ENCODE measurements at regions not wholly inside any gene's neighbourhood (a gene's known extent, or its start where the extent isn't known, plus 50 kb on each side); places are given as distances from the start of the nearest gene placed in this dataset.

DNA sequence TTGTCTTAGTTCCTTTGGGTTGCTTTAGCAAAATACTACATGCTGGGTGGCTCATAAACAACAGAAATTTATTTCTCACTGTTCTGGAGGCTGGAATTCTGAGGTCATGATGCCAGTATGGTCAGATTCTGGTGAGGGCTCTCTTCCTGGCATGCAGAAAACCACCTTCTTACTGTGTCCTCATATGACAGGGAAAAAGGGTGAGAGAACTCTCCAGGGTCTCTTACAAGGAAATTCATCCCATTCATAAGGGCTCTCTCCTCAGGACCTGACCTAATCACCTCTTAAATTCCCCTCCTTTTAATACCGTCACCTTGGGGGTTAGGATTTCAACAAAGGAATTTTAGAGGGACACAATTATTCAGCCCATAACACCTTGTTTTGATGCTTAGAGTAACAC lies 243.1 kb upstream of the TNP1 start:
- no peak for DNase-seq

DNA sequence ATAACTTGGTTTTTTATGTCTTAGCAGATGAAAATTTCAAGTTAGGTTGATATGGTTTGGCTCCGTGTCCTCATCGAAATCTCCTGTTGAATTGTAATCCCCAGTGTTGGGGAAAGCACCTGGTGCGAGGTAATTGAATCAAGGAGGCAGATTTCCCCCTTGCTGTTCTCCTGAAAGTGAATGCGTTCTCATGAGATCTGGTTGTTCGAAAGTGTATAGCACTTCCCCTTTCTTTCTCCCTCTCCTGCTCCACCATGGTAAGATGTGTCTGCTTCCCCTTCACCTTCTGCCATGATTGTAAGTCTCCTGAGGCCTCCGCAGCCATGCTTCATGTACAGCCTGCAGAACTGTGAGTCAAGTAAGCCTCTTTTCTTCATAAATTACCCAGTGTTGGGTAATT lies 242.1 kb upstream of the TNP1 start:
- DNase-seq: no peak

DNA sequence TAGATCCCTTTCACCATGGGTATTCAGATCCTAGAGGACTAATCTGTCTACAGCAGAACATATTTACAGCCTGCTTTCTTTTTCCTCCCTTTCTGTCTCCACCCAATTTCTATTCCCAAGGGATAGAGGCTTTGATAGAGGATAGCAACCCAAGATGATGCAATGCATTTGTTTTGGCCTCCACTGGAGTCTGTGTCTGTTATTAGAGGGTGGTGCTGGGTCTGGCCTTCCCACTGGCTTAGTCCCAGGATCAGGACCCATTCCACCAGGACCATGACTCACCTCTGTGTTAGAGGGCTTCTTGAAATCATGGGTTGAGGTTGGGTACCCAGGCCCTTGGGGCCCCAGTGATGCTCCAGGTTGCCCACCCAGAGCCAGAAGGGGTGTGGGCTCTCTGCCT lies 239.7 kb upstream of the TNP1 start:
- DNase-seq: no peak

DNA sequence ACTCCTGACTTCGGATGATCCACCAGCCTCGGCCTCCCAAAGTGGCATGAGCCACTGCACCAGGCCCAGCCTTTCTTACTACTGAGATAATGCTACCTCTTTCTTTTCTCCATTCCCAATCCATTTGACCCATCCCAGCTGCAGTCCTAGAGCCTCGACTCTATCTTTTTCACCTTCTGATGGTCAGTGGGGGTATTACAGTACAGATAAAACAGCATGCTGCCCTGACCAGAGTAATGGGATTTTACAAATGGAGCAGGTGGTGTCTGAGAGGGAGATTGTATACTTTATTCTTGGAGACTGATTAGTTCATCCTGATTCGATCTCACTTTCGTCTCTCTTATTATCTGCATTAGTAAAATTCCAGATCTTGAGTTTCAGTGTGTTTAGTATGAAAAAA lies 238.6 kb upstream of the TNP1 start:
- no peak for DNase-seq

DNA sequence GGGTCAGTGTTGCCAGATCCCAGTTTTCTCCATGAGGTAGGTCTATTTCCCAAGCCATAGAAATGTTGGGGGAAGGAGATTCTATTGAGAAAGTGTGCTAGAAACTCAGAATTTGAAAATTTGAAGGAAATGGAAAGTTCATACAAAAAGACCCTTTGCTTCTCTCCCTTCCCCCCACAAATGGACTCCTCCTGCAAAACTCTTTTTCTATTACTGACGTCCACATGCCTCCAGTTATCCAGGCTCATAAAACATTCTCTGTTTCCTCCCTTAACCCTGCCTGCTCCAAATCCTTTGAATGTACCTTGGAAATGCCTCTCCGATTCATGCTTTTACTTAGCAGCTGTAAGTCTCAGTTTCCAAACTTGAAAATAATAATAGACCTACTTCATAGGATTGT lies 237.5 kb upstream of the TNP1 start:
- DNase-seq: no peak

DNA sequence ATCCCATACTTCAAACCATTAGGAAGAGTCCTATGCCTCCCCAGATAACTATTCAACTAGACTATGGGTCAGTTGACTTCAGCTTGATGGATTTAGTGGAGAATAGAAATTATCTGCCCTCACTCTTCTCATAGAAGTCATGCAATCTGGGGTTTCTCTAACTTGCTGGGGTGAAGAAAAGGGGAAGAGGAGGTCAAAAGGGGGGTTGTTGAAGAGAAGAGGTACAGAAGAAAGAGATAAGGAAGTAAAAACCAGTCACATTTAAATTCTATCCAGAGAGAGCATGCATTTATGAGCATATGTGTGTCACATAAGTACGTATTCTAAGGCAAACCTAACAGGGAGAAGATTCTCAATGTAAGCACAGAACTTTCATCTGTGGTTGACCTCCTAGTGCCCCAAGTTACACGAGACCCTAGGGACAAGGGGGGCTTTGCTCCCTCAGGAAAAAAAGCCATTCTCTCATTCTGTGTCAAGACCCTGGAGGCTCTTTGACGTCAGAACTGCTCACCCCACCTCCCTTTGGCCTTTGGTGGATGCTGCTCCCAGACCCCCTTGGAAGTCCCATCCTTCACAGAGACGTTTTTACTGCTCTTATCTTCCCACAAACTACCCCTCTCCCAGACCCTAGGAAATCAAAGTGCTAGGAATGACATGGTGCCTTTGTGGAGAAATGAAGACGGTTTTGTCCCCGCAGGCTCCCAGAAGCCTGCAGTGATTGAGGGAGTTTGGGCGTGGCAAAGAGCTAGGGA lies 236.8 kb upstream of the TNP1 start:
- no peak for DNase-seq

DNA sequence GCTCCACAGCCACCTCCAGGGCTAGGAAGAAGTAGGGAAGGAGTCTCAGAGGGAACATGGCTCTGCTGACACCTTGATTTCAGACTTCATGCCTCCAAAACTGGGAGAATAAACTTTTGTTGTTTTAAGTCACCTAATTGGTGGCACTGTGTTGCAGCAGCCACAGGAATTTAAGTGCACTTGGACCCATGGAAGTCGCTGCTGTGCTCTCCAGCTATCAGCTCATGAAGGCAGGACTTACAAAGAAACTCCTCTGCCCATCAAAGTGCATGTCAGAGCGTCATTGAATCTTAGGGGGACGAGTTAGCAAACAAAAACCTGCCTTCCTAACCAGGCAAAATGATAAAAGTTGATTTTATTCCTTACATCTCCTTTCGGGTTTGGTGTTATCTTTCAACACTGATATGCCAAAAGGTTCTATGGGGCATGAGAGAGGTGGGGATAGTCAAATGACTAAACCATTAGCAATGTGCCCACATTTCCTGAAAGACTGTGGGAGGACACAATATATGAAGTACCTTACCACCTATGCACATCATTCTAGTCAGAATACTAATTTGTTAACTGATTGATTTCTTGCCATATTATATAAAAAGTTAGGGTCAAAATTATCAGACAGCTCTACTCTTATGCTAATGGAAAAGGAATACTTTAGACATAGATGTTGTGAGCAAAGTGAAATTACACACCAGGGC lies 235.8 kb upstream of the TNP1 start:
- DNase-seq: no peak

DNA sequence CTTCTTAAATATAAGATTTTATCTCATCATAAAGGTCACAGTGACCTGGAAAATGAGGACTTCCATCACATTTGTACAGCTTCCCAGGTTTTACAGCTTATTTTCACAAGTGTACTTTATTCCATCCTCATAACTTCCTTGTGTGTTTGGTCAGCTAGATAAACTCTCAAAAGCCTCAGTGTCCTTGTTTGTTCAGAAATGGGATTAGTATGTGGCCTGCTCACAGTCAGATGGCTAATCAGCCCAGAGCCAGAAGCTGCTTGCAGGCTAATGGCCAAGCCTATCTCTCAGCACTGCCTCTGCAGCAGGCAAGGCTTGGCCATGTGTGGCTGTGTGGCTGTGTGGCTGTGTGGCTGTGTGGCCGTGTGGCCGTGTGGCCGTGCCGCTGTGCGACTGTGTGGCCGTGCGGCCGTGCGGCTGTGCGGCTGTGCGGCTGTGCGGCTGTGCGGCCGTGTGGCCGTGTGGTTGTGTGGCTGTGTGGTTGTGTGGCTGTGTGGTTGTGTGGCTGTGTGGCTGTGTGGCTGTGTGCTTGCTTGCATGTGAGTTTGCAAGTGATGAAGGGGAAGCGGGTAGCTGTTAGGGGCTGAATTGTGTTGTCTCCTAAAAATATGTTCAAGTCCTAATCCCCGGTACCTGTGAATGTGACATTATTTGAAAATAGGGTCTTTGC lies 233.0 kb upstream of the TNP1 start:
- no peak for DNase-seq

DNA sequence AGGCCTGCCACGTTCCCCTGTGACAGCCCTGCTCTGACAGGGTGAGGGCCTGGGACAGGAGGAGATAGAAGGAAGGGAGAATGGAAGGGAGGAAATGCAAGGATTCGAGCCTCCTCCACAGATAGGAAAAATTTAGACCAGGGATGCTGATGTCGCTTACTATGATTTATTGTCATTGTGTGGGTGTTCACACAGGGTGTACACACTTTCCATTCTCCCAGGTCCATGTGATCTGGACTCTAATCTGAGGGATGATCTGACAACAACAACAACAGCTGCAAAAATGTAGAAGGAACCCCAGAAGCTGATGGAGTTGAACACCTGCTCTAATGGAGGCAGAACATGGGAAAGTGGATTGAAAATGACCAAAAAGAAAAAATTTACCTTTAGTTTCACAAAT lies 231.7 kb upstream of the TNP1 start:
- DNase-seq: no peak

DNA sequence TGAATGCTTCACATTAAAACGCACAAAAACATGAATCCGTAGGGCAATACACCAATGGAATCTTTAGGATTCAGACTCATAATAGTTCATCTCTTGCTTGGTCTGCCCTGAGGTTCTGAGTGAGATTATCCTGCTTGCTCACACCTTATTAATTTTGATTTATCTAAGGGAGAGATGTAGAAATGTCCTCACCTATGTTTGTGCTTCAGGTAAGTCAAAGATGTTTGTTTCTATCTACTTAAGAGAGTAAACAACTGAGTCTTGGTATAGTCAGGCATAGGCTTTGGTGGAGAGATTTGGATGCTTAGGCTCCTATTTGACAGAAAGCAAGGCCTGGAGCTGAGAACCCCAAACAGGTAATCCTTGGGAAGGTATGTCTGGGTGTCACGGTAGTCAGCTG lies 231.0 kb upstream of the TNP1 start:
- no peak for DNase-seq

DNA sequence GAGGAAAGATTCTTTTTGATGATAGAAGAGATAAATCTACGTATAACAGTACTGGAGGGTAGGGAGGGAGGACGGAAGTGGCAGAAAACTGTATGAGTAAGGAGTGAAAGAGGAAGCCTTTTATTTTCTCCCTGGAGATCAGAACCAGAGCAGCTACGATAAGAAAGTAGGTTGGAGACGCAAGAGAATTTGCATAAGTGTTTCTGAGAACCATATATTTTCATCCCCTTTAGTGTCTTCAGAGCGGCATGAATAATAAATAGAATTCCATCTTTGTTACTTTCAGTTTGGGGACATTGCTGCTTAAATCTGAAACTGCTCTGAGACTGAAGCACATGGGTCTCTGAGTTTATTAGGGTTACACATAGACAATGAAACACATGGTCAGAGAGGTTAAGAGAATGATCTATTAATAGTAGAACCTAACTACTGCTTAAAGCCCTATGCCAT lies 230.2 kb upstream of the TNP1 start:
- DNase-seq: no peak

DNA sequence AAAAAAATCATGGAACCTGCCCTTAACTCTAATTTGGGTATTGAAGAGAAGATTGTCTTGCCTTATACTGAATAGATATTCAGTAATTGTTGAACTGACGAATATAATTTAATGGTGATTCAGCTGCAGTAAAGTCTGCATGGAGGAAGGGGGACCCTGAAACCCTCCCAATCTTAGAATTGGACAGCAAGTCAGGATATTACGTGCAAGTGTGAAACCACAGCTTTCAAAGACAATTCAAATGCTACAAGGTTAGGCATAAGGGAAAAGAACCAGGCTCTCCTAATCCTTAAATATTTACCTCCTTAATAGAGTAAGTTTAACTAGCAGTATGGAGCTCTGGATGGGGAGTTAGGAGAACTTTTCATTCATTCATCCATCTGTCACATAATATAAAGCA lies 226.9 kb upstream of the TNP1 start:
- no peak for DNase-seq

DNA sequence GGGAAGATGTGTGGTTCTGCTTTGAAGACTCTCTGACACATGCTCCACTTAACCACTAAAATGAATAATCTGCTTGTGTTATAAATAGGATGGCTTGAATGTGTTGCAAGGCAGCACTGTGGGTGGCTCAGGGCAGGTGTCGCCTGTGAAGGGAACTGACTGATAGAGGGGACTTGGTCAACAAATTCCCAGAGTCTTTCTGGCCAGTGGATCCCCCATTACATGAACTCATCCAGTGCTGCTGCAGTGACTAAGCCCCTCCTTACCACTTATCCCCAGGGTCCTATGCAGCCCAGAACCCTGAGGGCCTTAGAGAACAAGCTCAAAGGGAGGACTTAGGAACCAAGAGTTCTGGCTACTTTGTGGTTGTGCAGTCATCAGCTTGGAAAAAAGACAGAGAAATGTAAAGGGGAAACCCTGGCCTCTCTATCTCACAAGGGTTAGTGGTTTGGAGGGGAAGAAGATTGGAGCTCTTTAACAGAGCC lies 226.2 kb upstream of the TNP1 start:
- no peak for DNase-seq

DNA sequence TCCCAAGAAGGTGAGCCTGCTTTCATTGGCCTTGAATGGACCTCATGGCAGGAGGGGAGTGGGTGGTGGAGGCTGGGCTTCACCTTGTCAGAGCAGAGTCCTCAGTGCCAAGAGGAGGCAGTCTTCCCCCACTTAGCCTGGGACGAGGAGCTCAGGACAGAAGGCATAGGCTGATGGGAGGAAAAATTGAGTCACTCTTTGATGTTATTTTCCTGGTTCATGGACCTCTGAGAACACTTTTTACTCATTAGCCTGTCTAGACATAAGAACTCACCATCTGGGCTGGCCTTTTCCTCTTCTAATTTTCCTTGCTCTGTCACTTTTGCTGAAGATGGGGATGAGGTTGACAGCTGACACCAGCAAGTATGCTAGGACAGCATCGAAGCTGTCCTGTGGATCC lies 225.7 kb upstream of the TNP1 start:
- DNase-seq: no peak

DNA sequence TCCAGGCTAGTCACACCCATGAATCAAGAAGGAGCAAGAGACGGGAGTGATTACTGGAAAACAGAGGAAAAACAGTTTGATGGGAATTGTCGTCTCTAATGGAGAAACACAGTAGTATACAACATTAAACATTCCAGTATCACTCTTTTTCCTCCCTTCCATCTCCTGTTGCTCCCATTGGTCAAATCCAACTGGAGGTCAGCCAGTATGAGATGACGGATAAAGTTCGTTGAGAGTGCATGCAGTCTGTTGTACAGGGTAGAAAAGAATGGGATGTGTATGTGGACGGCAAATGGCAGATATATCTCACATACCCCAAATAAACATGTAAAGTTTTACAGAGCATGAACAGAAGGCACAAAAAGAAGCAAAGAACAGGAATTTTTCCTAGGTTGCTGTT lies 221.9 kb upstream of the TNP1 start:
- no peak for DNase-seq

DNA sequence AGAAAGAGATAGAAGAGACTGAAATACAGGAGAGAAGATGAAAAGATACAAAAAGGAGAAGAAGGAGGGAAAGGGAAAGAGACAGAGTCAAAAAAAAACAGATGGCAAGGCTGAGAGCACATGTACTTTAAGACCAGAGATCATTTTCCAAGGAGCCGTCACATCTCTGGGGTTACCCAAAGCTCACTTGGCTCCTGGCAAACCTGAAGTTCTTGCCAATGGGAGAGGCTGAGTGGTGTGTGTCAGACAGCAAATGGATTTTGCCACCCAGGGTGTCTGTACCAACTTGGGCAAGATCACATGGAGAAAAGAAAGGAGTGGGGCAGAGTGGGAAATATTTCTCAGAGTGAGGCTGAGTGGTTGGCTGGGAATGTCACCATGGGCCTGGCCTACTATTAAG lies 219.3 kb upstream of the TNP1 start:
- DNase-seq: no peak

DNA sequence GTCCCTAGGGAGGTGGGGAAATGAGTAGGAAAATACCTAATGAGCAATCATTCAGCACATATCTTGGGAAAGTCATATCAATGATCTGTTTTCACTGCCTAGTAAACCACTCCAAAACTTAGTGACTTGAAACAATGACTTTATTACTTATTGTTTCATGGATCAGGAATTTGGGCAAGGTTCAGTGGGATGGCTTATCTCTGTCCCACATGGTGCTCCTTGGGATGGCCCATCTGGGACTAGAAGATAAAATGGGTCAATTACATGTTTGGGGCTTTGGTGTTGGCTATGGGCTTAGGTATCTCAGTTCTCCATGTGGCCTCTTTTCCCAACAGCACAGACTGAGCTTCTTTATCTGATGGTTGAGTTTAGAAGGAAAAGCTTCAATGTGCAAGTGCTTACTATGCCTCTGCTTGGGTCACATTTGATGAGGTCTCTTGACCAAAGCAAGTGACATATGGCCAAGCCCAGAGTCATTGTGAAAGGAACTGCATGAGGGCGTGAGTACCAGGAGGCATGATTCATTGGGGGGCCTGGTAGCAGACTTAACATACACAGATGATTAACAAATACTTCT lies 218.1 kb upstream of the TNP1 start:
- DNase-seq: no peak

DNA sequence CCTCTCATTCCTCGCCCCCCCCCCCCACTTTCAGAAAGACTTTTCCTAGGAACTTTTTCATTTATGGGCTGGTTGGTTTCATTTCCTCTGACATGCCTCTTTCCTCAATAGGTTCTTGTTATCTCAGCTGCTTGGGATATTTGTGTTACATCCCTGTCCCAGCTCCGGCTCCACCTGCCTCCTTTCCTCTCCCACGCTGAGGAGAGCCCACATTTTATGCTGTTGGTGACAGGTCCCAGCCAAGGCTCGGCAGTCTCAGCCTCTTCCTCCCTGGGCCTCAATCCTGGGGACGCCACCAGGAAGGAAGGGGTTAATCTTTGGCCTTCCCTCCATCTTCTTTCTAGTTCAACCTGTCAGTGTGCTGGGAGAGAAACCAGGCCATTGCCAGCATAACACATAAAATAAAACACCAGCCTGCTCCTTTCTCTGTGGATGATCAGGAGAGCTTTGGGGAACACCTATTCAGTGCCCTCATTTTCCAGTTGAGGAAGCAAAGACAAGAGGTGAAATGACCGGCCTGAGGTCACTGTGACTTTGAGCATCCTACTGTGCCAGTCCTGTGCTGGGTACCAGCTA lies 216.9 kb upstream of the TNP1 start:
- no peak for DNase-seq

DNA sequence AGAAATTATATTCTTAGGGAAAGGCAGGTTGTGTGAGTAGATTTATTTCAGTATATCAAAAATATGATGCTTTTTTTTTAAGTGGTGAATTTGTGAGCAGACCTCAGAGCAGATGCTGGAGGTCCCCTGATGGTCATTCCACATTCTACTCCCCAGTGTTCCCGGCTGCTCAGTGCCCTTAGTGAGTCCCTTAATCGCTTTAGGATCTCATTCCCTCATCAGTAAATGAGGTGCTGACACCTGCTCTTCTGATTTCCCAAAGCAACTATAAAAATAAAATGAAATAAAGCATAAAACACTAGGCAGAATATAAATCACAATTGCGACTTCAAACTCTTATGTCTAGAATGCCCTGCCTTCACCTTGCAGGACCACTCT lies 216.2 kb upstream of the TNP1 start:
- DNase-seq: no peak

DNA sequence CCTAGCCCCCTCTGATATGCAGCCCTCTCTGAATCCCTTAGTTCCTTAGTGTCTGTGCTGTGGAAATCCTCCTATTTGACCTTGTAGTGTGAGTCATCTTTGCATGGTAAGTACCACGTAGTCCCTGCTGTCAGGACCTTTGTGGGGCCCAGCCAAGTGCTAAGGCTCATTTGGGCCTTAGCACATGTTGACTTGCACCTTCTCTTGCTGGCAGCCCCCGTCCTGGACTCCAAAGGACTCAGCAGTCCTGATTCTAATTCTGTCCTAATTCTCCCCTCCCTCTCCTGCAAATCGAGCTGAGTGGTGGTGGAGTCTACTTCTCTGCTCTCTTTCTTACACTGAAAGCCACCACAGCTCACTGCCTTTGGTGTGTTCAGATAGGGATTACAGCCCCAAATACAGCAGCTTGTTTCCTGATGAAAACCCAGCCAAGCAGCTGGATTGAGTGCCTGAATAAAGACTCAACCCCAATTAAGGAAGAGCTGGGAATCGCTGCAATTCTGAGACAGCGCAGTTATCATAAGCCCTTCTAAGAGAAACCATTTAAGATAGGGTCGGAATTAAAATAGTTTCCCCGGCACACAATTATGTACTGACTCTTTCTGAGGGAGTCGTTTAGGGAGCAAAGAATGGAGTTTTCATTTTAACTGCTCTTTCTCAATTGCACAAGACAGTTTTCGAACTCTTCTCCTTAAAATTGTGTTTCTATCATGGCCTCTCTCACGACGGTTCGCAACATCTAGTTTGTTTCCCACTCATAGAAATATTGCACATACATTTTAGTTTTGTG lies 215.6 kb upstream of the TNP1 start:
- DNase-seq: no peak

DNA sequence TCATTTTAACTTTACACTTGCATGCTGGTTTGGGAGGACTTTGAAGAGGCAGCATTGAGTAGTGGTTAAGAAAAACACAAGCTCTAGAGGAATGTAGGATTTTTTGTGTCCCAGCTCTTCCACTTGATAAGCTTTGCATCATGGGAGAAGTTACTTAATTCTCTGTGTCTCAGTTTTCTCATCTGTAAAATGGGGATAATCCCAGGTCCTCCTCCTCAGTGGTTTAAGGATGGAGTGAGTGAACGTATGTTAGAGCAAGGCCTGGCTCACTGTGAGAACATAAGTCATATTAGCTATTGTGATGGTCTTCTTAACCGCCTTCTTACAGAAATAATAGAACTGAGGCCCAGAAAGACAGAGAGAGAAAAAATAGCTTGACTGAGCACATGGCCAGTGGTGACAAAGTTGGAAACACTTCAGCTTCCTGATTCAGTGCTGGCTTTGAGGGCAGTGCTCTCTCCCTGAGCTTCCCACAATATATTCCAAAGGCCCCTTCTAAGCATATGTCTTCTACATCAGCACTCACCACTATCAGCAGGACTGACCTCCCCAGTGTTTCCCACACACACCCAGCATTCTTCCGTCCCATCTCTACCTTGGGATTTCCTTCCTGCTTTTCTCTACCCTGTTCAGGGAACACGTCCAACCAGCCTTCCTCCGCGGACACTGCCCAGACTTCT lies 214.9 kb upstream of the TNP1 start:
- no peak for DNase-seq

DNA sequence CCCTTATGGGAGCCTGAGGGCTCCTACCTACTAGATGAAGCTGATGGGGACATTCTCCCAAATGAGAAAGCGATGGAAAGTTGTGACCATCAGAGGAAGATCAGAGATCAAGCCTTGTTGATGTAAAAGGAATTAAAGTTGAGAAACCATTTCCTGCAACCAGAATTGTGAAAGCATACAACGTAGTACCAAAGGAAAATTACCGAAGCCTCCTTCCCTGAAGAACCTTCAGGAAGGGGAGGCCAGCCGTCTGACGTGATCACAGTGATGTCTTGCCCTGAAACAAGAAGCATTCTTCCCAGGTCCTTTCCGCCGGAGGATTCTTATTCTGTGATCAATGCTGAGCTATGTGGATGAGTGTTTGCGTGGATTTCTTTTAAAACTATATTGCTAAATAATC lies 211.6 kb upstream of the TNP1 start:
- DNase-seq: no peak
